H9 (cell line): ENCODE measurements at regions not wholly inside any gene's neighbourhood (a gene's known extent, or its start where the extent isn't known, plus 50 kb on each side); places are given as distances from the start of the nearest gene placed in this dataset.

Experiments used
- DNase-seq: peaks from one replicate; pipeline ENCODE4 v3.0.0-alpha.2; 2017
- H2AFZ ChIP-seq: one replicate; pipeline ENCODE4 v1.6.1; 2013; ENCODE audit warnings: mild to moderate bottlenecking, low read length, control low read depth, moderate library complexity
- H2AK5ac ChIP-seq: 2 replicates; pipeline ENCODE4 v1.6.1; 2013; ENCODE audit warnings: low read length, control low read depth, mixed read lengths; ENCODE audit not compliant: insufficient read length
- H2BK120ac ChIP-seq: one replicate; pipeline ENCODE4 v1.6.1; 2013; ENCODE audit warnings: low read depth, mild to moderate bottlenecking, low read length, control low read depth, inconsistent platforms; ENCODE audit not compliant: poor library complexity, severe bottlenecking
- H2BK12ac ChIP-seq: 2 replicates; pipeline ENCODE4 v1.6.1; 2013; ENCODE audit warnings: low read length, control low read depth, mixed read lengths, low read depth; ENCODE audit not compliant: insufficient read length
- H2BK15ac ChIP-seq: 2 replicates; pipeline ENCODE4 v1.6.1; 2013; ENCODE audit warnings: low read depth, low read length, control low read depth
- H2BK20ac ChIP-seq: one replicate; pipeline ENCODE4 v1.6.1; 2013; ENCODE audit warnings: low read depth, mild to moderate bottlenecking, low read length, control low read depth, inconsistent platforms; ENCODE audit not compliant: poor library complexity, severe bottlenecking
- H2BK5ac ChIP-seq: 2 replicates; pipeline ENCODE4 v1.6.1; 2013; ENCODE audit warnings: low read length, control low read depth, mixed read lengths; ENCODE audit not compliant: insufficient read length
- H3K14ac ChIP-seq: 2 replicates; pipeline ENCODE4 v1.6.1; 2013; ENCODE audit warnings: low read length, control low read depth; ENCODE audit not compliant: insufficient read depth
- H3K18ac ChIP-seq: 2 replicates; pipeline ENCODE4 v1.6.1; 2013; ENCODE audit warnings: low read depth, mild to moderate bottlenecking, mixed read lengths, low read length, control low read depth; ENCODE audit not compliant: insufficient read length
- H3K23ac ChIP-seq: 2 replicates; pipeline ENCODE4 v1.6.1; 2013; ENCODE audit warnings: low read length, control low read depth, mixed read lengths, low read depth; ENCODE audit not compliant: insufficient read length
- H3K23me2 ChIP-seq: 2 replicates; pipeline ENCODE4 v1.6.1; 2013; ENCODE audit warnings: low read depth, mild to moderate bottlenecking, mixed read lengths, low read length, control low read depth; ENCODE audit not compliant: insufficient read length, poor library complexity, severe bottlenecking
- H3K27ac ChIP-seq: 2 replicates; pipeline ENCODE4 v1.5.1; 2013; ENCODE audit warnings: low read length, control low read depth, mixed read lengths, low read depth; ENCODE audit not compliant: insufficient read length
- H3K27me3 ChIP-seq: 2 replicates; pipeline ENCODE4 v1.6.1; 2013; ENCODE audit warnings: low read length, control low read depth, inconsistent platforms; ENCODE audit not compliant: insufficient read depth
- H3K4ac ChIP-seq: 2 replicates; pipeline ENCODE4 v1.6.1; 2013; ENCODE audit warnings: low read depth, mild to moderate bottlenecking, control low read depth, inconsistent platforms, low read length, moderate library complexity
- H3K4me1 ChIP-seq: 2 replicates; pipeline ENCODE4 v1.6.1; 2013; ENCODE audit warnings: low read length, control low read depth, inconsistent platforms; ENCODE audit not compliant: insufficient read depth
- H3K4me2 ChIP-seq: 2 replicates; pipeline ENCODE4 v1.6.1; 2013; ENCODE audit warnings: low read length, control low read depth, mixed read lengths; ENCODE audit not compliant: insufficient read length, insufficient read depth
- H3K56ac ChIP-seq: 2 replicates; pipeline ENCODE4 v1.6.1; 2013; ENCODE audit warnings: low read depth, mild to moderate bottlenecking, mixed read lengths, low read length, control low read depth; ENCODE audit not compliant: insufficient read length
- H3K79me1 ChIP-seq: 2 replicates; pipeline ENCODE4 v1.6.1; 2013; ENCODE audit warnings: low read depth, mild to moderate bottlenecking, moderate library complexity, low read length, control low read depth, inconsistent platforms; ENCODE audit not compliant: insufficient read depth, poor library complexity, severe bottlenecking
- H3K79me2 ChIP-seq: 2 replicates; pipeline ENCODE4 v1.6.1; 2013; ENCODE audit warnings: low read length, control low read depth, inconsistent platforms; ENCODE audit not compliant: insufficient read depth
- H3K9ac ChIP-seq: 2 replicates; pipeline ENCODE4 v1.6.1; 2013; ENCODE audit warnings: low read length, control low read depth, mixed read lengths; ENCODE audit not compliant: insufficient read length; ENCODE audit errors: extremely low read depth
- H3K9me3 ChIP-seq: one replicate; pipeline ENCODE4 v1.6.1; 2013; ENCODE audit warnings: low read depth, low read length, inconsistent platforms; ENCODE audit not compliant: control insufficient read depth
- H3T11ph ChIP-seq: one replicate; pipeline ENCODE4 v1.6.1; 2013; ENCODE audit warnings: mild to moderate bottlenecking, low read length, control low read depth, inconsistent platforms
- H4K20me1 ChIP-seq: one replicate; pipeline ENCODE4 v1.6.1; 2013; ENCODE audit not compliant: control insufficient read depth, insufficient read length, insufficient read depth
- H4K5ac ChIP-seq: 2 replicates; pipeline ENCODE4 v1.6.1; 2013; ENCODE audit warnings: low read depth, mild to moderate bottlenecking, mixed read lengths, low read length, control low read depth; ENCODE audit not compliant: insufficient read length
- H4K8ac ChIP-seq: replicated peaks from 2 replicates; pipeline ENCODE4 v1.6.1; 2013; ENCODE audit warnings: low read length, control low read depth, mixed read lengths, low read depth; ENCODE audit not compliant: insufficient read length
- H4K91ac ChIP-seq: 2 replicates; pipeline ENCODE4 v1.6.1; 2013; ENCODE audit warnings: low read depth, mild to moderate bottlenecking, moderate library complexity, mixed read lengths, low read length, control low read depth; ENCODE audit not compliant: insufficient read length
- H3K27ac Mint-ChIP-seq, 3 experiments: 2 replicates in 2 of 3; 3 replicates in 1 of 3; pipeline ENCODE4 v1.8.0; 2020 to 2021; ENCODE audit warnings: mixed read lengths in 3 of 3, mild to moderate bottlenecking in 1 of 3, moderate library complexity in 1 of 3
- H3K27me3 Mint-ChIP-seq: 2 replicates; pipeline ENCODE4 v1.8.0; 2021; ENCODE audit warnings: low read depth, mild to moderate bottlenecking, moderate library complexity, mixed read lengths
- H3K36me3 Mint-ChIP-seq, 3 experiments: 2 replicates in 2 of 3; 3 replicates in 1 of 3; pipeline ENCODE4 v1.8.0; 2020 to 2021; ENCODE audit warnings: low read depth in 3 of 3, mixed read lengths in 3 of 3; ENCODE audit not compliant: insufficient read depth in 1 of 3
- H3K4me1 Mint-ChIP-seq, 2 experiments: 2 replicates each; pipeline ENCODE4 v1.8.0; 2020; ENCODE audit warnings: mixed read lengths in 2 of 2
- H3K4me3 Mint-ChIP-seq, 2 experiments: 2 replicates in 1 of 2; 3 replicates in 1 of 2; pipeline ENCODE4 v1.8.0; 2020 to 2021; ENCODE audit warnings: mild to moderate bottlenecking in 2 of 2, mixed read lengths in 2 of 2, moderate library complexity in 1 of 2
- H3K9me3 Mint-ChIP-seq, 2 experiments: 2 replicates in 1 of 2; 3 replicates in 1 of 2; pipeline ENCODE4 v1.8.0; 2020; ENCODE audit warnings: mild to moderate bottlenecking in 2 of 2, mixed read lengths in 2 of 2, moderate library complexity in 1 of 2
- WGBS: extraction: QIAGEN DNeasy Blood & Tissue Kit; methylation state at CpG from one replicate; pipeline ENCODE4 v1.1.7; 2013; ENCODE audit warnings: missing lambda C conversion rate, low lambda C conversion rate, mixed read lengths; ENCODE audit not compliant: insufficient read length; ENCODE audit errors: extremely low coverage; 5-methylcytosine and 5-hydroxymethylcytosine counted together
- TF ChIP-seq, protein P1 (sequence below): fragments of 200-600 bp; sonication (generic); conservative IDR thresholded peaks from 3 replicates; pipeline ENCODE4 v1.8.0; 2021; ENCODE audit warnings: antibody characterized with exemption, mild to moderate bottlenecking

DNA sequence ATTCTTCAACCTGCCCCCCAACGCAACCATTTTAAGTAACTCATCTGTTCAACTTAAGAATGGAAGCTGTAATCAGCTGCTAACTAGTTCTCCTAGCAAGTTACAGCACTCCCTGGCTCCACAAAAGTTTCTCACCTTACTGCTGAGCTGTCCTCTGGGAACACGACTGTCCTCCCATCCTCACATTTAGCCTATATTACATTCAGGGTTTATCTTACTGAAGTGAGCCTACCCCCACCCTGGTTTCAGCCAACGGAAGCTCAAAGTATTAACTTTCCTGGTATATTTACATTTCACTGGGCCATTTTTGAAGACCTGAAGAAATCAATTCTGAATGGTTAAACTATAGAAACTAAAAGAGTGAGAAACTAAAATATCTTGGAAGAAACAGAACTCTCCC lies 64.9 kb upstream of the TANK start:
- Histone ChIP-seq H4K20me1 (no peaks in the 10 kb centered on the region), H3K23ac (no peak overlapping the region), H4K5ac (no peak overlapping the region), H3K23me2 (no peaks in the 10 kb centered on the region), H2BK12ac (no peak overlapping the region), H3K27ac (no peak overlapping the region), H3K4ac (no peak overlapping the region), H2BK15ac (no peak overlapping the region), H3K79me1 (no peaks in the 10 kb centered on the region), H3K9ac (no peak overlapping the region), H2AK5ac (no peak overlapping the region), H2BK5ac (no peak overlapping the region), H4K91ac (no peak overlapping the region), H3K56ac (no peak overlapping the region), H3K14ac (no peak overlapping the region), H3T11ph (no peak overlapping the region), H2AFZ (no peak overlapping the region), H3K27me3 (no peaks in the 10 kb centered on the region), H3K79me2 (no peaks in the 10 kb centered on the region), H4K8ac (no peak overlapping the region), H3K9me3 (no peaks in the 10 kb centered on the region), H3K4me2 (no peak overlapping the region), H2BK120ac (no peak overlapping the region), H3K4me1 (no peaks in the 10 kb centered on the region), H2BK20ac (no peak overlapping the region), H3K18ac (no peak overlapping the region)
- Mint-ChIP-seq H3K36me3 (peaks cover 0 to 4% (median 0%) of the 10 kb centered on the region in 3 experiments; a peak in 1 of 7 replicates), H3K4me3 (no peak overlapping the region), H3K4me1 (peaks cover 3 to 9% of the 10 kb centered on the region in 2 experiments), H3K27ac (peak overlapping the region; percentile 13 to 52 (median 16); a peak in 4 of 7 replicates), H3K9me3 (peaks cover 4 to 13% of the 10 kb centered on the region in 2 experiments; a peak in 3 of 5 replicates), H3K27me3 (no peaks in the 10 kb centered on the region; the same call in 1 of the 2 replicates)
- TF ChIP-seq, protein P1, sequence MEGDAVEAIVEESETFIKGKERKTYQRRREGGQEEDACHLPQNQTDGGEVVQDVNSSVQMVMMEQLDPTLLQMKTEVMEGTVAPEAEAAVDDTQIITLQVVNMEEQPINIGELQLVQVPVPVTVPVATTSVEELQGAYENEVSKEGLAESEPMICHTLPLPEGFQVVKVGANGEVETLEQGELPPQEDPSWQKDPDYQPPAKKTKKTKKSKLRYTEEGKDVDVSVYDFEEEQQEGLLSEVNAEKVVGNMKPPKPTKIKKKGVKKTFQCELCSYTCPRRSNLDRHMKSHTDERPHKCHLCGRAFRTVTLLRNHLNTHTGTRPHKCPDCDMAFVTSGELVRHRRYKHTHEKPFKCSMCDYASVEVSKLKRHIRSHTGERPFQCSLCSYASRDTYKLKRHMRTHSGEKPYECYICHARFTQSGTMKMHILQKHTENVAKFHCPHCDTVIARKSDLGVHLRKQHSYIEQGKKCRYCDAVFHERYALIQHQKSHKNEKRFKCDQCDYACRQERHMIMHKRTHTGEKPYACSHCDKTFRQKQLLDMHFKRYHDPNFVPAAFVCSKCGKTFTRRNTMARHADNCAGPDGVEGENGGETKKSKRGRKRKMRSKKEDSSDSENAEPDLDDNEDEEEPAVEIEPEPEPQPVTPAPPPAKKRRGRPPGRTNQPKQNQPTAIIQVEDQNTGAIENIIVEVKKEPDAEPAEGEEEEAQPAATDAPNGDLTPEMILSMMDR: no peak
- no CpG with 5 or more reads among the region's 3 CpGs for WGBS
- DNase-seq: no peak
